Epithelial cell of esophagus (primary cell): ENCODE measurements at regions not wholly inside any gene's neighbourhood (a gene's known extent, or its start where the extent isn't known, plus 50 kb on each side); places are given as distances from the start of the nearest gene placed in this dataset.
A peak's percentile ranks its signal among the peaks of the same experiment; 100 is the strongest.

Experiments
- DNase-seq: peaks from one replicate; pipeline ENCODE4 v3.0.0; 2010; ENCODE audit warnings: low read depth
- H3K4me3 ChIP-seq: 2 replicates; pipeline ENCODE4 v1.5.1; 2011; ENCODE audit warnings: mild to moderate bottlenecking, low read length, control low read depth
- CTCF ChIP-seq: IDR thresholded peaks from 2 replicates; pipeline ENCODE4 v1.5.1; 2011; ENCODE audit warnings: low read depth, mild to moderate bottlenecking, low read length, control low read depth, inconsistent platforms; ENCODE audit not compliant: insufficient read depth; ENCODE audit errors: missing control alignments

- DNase-seq: peak; percentile 86
- no peak for TF ChIP-seq CTCF
- no peak overlapping the region for H3K4me3 ChIP-seq
These were observed 662.4 kb downstream of the EPHA7 start for GRCh38 chr6:92756912-92757311.

GRCh38 chr6:92753956-92754355 is 665.4 kb downstream of the EPHA7 start:
- no peak for DNase-seq
- TF ChIP-seq CTCF: no peak
- H3K4me3 ChIP-seq: no peak overlapping the region

- TF ChIP-seq CTCF: no peak
- no peak for DNase-seq
- no peak overlapping the region for H3K4me3 ChIP-seq
These were observed 667.2 kb downstream of the EPHA7 start for GRCh38 chr6:92752114-92752513.

GRCh38 chr6:92748131-92748530 is 671.2 kb downstream of the EPHA7 start:
- H3K4me3 ChIP-seq: no peak overlapping the region
- peak; percentile 68 for DNase-seq
- no peak for TF ChIP-seq CTCF

- TF ChIP-seq CTCF: no peak
- no peak overlapping the region for H3K4me3 ChIP-seq
These were observed 681.4 kb downstream of the EPHA7 start for GRCh38 chr6:92737983-92738382.

GRCh38 chr6:92723390-92723931 is 695.9 kb downstream of the EPHA7 start:
- peak overlapping the region; percentile 9 for H3K4me3 ChIP-seq
- DNase-seq: peak; percentile 11
- no peak for TF ChIP-seq CTCF

More at GRCh38 chr6:92737983-92738382, 681.4 kb downstream of the EPHA7 start:
- DNase-seq: no peak

- DNase-seq: no peak
- no peak overlapping the region for H3K4me3 ChIP-seq
- TF ChIP-seq CTCF: no peak
These were observed 699.6 kb downstream of the EPHA7 start for GRCh38 chr6:92719773-92720172.
